DMS114 treated with DMSO at 0.1 percent for 48 hours (cell line): ENCODE measurements at regions not wholly inside any gene's neighbourhood (a gene's known extent, or its start where the extent isn't known, plus 50 kb on each side); places are given as distances from the start of the nearest gene placed in this dataset.
"Not testable (repeated sequence)": the region's sequence is repeated elsewhere in the genome, so short reads cannot be mapped to it uniquely, and the experiment has no call there.

Experiments
- DNase-seq: peaks from one replicate; lab custom pipeline; 2025; ENCODE audit not compliant: unreplicated experiment; lab: John Stamatoyannopoulos, UW

DNA sequence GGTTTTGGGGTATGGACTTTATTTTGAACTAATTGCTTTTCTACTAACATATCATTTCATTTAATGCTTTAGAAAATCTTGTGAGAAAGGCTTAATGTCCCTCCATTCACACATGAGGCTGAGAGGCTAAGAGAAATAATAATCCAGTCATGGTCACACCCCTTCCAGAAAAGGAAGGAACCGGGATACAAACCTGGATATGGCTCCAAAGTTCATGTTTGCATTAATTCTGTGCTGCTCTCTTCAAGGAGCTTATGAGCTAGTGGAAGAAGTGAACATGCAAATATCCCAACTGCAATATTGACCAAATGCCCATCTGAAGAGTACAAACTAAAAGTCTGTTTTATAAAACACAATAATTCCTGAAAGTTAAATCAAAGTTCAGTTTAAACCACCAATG is 732.1 kb upstream of the RIOK2 start:
- DNase-seq, result no peak

DNA sequence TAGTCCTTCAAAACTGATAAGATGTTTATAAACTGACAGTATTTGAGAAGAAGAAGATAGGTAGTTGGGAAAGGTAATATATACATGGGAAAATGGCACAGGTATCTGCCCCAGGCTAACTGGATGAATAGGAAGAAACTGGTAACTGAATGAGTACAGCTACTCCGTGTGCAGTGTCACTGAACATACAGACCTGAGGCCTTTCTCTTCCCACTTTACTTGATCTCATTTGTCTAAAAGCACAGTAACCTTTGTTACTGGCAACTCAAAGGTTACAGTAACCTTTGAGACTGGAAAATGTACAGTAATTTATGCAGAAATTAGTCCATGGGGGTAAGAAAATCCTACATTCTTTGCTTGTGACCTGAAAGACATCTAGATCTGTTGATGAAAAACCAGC is 735.0 kb upstream of the RIOK2 start:
- no peak for DNase-seq

DNA sequence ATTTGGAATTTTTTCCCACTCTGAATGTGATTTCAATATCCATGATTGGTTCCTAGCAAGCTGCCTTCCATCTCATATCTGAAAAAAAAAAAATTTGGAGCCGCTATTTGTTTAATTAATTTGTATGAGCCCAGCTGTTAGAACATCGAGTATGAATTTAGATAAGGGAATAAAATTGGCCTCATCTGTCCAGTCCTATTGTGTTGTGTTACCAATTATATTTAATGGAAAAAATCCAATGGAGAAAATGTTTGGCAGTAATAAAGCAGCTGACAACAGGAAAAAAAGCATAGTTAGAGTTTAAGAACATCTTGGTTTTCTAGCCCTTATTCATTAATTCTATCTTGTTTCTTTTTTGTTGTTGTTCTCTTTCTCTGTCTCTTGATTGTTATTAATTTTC is 735.6 kb upstream of the RIOK2 start:
- DNase-seq, result no peak

DNA sequence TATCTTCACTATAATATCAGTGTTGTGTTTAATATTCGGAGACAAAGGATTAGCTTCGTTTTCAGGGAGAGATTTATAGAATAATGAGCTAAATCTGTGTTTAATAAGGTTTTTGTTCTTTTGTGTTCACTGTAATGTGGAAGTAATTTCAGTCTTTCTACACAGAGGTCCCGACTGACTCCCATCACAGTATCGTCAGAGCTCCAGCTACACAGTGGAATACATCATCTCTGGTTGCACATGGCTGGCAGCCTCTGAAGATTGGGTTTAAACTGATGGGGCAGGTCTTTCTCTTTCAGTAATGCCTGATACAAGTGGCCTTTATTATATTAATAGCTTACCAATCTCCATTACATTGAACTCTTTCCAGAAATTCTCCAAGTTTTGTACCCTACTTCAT is 736.7 kb upstream of the RIOK2 start:
- no peak for DNase-seq

DNA sequence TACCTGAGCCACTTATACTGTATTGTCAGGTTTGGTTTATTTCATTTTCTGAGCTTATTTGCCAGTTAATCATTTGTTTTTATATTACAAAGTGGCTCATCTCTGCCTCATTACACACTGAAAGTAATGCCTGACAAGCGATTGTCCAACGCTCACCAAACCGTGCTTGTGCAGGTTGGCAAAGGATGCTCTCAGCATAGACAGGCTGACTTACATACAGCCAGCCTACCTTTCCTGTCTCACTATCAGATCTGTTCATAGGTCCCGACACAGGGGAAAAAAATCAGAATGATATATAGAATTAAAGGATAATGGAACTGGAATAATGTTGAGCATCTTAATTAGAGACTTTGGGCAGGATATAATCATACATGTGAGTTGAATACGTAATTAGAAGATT is 739.7 kb upstream of the RIOK2 start:
- DNase-seq, result no peak

DNA sequence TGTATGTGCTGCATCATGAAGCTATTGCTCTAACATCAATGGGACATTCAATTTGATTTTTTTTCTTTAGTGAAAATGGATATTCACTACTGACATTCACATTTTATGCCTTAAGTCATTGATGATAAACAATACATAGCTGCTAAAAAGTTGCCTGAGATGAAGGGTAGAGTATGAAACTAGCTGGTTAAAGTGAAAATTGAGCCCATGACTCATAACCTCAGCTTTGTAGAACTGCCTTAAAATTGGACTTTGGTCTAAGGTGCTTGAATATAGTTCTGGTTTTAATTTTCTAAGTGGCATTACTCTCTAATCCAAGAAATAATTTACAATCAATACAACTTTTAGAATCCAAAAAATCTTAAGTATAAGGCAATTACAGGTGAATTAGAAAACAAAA is 740.4 kb upstream of the RIOK2 start:
- DNase-seq, result no peak

DNA sequence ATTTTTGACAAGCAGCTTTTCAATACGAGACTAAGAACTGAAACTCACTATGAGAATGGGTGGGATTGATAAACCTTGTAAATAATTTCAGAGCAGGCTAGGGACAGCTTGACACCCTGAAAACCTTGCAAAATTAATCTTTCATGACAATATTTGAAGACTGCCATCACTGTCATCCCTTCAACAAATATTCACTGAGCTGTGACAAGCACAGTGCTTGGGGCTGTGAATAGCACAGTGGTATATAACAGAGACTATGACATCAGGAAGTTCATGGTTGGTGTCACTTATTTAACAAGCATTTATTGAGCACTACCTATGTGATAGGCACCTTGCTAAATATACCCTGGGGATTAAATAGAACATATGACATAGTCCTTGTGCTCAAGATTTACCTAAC is 741.0 kb upstream of the RIOK2 start:
- DNase-seq, result no peak

DNA sequence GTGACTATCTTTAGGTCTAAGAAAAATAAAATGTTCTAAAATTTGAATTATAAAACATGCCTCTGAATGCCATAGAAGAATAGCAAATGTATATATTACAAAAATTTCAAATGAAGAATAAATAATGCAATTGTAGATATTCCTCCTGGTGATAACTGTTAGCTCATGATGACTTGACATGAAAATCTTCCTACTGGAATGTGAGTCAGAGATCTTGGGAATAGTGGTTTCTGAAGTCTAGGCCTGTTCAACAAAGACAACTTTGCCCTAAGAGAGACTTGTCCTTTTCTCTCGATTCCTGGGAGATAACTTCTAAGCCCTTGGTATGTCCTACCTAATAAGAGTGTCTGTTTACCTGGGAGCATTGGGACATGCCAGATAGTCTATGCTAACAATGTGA is 746.3 kb upstream of the RIOK2 start:
- no peak for DNase-seq

DNA sequence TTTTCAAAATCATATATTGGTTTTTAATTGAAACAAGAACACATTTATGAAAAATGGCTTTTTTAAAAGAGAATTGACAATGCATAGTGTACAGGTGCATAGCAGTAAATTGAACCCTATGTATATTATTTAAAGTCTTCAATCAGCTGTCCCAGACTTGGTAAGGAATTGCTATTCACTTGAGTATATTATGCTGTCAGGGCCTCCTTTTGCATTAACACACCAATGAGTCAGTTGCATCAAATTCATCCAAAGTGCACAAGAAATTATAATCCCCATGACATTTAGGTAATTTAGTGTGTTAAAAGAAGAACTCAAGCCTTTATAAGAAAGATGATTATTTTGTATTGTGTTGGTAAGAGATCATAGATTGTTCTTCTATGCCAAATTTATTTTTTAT is 748.8 kb upstream of the RIOK2 start:
- no peak for DNase-seq

DNA sequence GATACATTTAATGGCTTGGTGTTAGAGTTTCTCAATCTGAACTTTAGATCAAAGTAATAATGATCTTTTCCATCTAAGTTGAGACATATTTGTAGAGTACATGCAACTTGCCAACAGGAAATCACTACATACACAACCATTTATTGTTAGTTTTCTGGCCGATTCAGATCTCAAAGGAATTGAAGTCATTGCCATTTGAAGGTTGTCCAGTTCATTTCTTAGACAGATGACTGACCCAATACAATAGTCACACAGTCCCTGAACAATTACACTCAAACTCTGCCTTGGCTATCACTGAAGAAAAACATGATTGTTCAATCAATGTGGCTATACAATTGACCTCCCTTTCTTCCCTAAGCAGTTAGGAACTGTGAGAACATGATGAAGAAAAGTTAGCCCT is 753.2 kb upstream of the RIOK2 start:
- DNase-seq, result no peak

DNA sequence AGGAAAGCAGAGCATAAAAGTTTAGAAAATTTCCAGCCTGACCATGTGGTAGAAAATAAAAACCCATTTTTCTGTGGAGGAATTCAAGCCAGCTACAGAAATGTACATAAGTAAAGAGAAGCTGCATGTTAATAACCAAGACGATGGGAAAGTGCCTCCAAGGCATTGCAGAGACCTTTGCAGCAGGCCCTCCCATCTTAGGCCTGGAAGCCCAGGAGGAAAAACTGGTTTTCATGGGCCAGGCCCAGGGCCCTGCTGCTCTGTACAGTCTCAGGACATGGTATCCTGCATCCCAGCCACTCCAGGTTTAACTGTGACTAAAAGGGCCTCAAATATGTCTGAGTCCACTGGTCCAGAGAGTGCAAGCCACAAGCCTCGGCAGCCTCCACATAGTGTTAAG is 754.8 kb upstream of the RIOK2 start:
- no peak for DNase-seq

DNA sequence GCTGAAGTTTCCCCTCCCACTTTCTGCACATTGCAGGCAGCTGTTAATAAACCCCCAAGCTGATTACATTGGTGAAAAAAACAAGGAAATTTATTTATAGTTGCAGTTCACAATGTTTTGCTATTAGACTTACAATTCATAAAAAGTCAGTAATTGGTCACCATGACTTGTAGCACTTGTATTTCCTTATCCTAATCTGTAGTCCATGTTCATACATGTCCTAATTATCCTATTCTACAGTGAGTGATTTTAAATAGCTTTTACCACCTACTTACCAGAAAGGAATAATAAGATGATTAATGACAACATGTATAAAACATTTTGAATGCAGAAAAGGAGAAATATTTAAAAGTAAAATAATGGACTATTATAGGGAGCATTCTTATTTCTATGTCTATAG is 760.0 kb upstream of the RIOK2 start:
- no peak for DNase-seq

DNA sequence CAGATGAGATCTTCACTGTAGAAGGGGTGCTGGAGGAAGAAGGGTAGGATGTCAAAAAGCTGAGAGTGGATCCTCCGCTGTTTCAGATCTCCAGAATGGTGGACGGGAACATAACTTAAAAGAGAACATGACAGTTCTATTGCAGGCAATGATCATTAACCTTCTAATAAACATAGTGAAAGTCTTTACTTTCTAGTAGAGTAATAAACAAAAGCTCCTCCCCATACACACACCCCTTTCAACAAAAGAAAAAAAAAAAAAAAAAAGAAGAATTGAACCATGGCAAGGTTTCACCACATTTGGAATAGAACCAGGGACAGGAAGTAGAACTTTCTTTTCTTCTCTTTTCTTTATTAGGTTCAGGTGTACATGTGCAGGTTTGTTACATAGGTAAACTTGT is 768.1 kb upstream of the RIOK2 start:
- DNase-seq, result no peak

DNA sequence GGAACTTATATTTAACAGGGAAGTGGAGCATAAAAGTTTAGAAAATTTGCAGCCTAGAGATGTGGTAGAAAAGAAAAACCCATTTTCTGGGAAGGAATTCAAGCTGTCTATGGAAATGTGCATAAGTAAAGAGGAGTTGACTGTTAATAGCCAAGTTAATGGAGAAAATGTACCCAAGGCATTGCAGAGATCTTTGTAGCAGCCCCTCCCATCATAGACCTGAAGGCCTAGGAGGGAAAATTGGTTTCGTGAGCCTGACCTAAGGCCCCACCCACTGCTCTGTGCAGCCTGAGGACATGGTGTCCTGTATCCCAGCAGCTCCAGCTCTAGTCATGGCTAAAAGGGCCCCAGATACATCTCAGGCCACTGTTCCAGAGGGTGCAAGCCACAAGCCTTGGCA is 772.4 kb upstream of the RIOK2 start:
- no peak for DNase-seq

DNA sequence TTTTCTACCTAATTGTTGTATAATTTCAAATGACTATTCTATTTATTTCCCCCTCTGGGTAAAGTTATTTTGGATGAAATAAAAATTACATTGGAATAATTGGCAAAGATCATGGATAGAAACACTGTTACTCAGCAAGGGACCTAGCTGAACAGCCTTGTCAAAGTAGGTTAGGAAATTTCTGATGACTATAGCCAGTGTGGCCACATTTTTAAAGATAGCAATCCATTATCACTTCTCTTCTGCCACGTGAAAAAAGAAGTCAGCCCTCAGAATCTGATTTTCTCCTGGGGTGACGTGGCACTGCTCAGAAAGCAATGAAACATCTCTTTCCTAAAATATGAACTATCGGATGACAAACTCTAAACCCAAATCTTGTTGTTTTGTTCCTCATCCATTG is 784.2 kb upstream of the RIOK2 start:
- DNase-seq, result no peak

DNA sequence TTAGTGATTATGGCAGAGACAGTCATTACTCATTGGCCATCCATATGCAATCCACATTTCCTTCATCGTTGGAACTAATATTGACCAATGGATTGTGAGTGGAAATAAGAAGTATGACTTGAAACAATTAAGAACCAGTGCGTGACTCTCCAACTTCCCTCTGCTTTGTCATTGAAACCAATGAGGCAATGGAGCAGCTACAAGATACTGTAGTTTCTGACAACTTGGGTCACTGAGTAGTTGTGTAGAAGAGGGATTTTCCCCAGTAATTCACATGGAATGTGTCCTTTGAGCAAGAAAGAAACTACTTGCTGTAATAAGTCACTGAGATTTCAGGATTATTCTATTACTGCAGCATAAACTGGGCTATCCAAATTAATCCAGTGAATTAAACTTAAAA is 785.3 kb upstream of the RIOK2 start:
- no peak for DNase-seq

DNA sequence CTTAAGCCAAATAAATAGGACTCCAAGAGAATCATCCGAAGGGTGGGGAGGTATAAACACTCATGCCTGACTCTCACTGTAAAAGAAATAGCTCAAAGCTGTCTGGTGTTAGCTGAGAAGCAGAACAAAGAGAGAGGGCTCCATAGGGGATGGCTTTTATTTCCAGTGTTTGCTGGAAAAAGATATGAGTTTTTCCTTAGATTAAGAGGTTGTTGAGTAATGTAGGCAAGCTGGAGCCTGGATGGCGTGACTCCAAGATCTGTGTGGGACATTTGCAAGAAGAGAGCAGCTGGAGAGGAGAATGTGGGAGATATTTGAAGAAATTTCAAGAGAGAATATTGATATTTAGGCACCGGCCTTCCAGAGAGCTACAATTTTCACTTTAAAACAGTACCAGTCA is 793.7 kb upstream of the RGMB start:
- DNase-seq, result no peak

DNA sequence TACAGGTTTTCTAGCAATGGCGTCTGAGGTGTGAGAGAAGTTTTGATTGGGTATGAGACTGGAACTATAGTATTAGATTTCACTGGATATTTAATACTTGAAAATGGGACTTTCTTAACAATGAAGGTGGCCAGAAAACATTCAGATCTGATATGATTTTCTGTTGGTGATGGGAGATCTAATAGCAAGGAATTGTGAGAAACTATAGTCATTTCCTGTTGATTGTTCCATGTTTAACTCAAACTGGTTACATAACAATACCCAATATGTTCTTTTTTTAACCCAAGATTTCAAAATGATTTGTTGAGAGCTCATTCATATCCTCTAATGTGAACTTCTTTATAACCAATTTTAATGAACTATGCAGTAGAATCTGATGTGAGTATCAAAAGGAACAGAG is 793.2 kb upstream of the RGMB start:
- no peak for DNase-seq

DNA sequence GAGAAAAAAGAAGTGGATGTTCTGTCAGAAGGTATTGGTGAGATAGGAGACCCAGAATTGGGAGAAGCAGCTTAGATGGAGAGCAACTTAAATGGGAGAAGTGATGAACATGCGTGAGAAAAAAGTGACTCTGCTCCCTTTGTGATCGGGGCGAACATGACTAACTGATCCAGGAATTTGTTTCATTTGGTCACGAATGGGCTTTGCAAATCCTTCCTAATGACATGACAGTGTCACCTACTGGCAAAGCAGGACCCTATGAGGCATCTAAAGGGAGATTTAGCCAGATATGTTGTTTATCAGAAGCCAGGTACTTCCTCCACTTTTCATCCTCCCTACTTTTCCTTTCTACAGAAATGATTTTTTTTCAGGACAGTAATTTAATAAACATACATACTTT is 787.4 kb upstream of the RGMB start:
- DNase-seq, result no peak

DNA sequence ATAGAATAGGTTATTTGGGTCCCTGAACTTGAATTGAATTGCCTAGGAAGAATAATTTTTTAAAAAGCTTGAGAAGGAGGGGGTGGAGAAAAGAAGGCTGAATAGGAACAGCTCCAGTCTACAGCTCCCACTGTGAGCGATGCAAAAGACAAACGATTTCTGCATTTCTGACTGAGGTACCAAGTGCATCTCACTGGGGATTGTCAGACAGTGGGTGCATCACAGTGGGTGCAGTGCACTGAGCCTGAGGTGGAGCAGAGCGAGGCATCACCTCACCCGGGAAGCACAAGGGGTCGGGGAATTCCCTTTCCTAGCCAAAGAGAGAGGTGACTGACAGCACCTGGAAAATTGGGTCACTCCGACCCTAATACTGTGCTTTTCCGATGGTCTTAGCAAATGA is 782.2 kb upstream of the RGMB start:
- DNase-seq, result no peak

DNA sequence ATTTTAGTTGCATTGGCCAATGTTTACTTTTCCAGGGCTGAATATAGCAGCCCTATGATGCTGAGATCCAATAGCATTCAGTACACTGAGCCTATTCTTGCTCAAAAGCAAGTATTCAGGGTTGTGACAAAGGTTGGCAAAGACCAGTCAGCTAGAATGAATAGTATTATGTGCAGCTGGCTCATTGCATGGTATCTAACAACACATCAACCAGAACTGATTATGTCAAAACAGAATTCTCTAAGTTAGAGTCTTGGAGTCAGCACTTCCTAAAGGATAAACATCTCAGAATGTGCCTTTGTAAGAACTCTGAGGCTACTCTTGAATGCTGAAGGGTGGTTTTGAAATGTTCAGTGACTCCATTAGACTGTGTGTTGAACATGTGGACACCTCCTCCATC is 774.5 kb upstream of the RGMB start:
- no peak for DNase-seq

DNA sequence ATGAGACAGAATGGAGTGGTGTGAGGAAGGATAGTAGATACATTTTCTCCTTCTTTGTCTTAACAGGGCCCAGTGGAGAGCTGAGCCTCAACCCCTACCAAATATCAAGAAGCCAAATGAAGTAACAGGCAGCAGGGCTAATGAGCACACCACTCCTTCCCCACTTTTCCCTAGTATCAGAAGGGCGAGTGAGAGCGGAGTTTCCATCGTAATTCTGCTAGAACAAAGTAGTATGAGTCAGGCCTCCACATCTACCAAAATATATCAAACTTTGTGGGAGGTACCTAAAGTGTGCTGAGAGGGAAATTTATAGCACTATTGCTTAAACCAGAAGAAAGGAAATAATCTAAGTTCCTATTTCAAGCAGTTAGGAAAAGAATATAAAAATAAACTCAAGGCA is 769.0 kb upstream of the RGMB start:
- no peak for DNase-seq

DNA sequence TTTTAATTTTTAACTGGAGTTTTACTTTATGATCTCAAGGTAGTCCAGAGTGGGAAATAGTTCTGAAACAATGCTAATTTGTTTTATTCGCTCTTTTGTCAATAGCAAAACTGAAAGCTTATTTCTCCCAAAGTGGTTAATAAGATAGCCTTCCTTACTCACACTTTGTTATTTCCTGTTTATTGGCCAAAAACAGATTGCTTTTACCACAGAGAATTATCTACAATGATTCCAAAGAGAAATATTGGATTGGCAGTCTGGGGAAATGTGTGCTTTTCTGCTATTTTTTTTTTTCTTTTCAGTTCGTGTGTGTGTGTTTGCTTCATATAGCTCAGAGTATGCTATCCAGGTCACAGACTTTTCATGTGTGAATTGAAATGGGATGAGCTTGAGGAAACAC is 756.7 kb upstream of the RGMB start:
- DNase-seq, result no peak

DNA sequence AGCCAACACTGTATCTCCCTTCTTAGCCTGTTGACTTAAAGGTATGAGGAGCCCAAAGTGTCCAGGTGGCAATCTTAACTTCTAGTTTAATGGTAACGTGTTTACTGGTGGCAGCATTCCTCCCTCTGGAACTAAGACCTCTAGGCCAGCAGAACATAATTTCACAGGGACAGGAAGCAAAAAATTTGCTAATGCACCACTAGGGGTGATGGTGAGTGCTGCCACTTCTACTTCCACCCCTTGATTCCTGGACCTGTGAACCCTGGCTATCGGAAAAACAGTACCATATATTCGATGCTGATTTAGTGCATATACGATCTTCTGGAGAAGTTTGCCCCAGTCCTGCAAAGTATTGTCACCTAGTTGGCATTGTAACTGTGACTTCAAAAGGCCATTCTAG is 743.2 kb upstream of the RGMB start:
- not testable (repeated sequence) for DNase-seq
